ENCODE measurements at regions not wholly inside any gene's neighbourhood (a gene's known extent, or its start where the extent isn't known, plus 50 kb on each side); places are given as distances from the start of the nearest gene placed in this dataset.

- no peak for TF ChIP-seq CTCF (IDR thresholded peaks at IDR 0.05)
- no peak for TF ChIP-seq POLR2A (IDR thresholded peaks at IDR 0.05)
Measured at GRCh38 chr5:124240732-124241131, 505.7 kb downstream of the ZNF608 start.
